Left hindlimb (tissue), 1 donor: ENCODE measurements at regions not wholly inside any gene's neighbourhood (a gene's known extent, or its start where the extent isn't known, plus 50 kb on each side); places are given as distances from the start of the nearest gene placed in this dataset.
"Not testable (repeated sequence)": the region's sequence is repeated elsewhere in the genome, so short reads cannot be mapped to it uniquely, and the experiment has no call there.

Experiments used
- DNase-seq: peaks from one replicate; pipeline ENCODE4 v3.0.0-alpha.2; 2018

DNA sequence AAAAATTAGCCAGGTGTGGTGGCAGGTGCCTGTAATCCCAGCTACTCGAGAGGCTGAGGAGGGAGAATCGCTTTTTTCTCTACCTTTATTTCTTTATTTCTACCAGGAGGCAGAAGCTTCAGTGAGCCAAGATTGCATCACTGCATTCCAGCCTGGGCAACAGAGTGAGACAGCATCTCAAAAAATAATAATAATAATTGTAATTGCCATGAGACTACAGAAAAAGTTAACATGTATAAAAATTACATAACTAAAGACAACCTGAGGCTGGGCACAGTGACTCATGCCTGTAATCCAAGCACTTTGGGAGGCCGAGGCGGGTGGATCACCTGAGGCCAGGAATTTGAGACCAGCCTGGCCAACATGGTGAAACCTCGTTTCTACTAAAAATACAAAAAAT, 181.5 kb downstream of the WSCD1 start:
- not testable (repeated sequence) for DNase-seq

DNA sequence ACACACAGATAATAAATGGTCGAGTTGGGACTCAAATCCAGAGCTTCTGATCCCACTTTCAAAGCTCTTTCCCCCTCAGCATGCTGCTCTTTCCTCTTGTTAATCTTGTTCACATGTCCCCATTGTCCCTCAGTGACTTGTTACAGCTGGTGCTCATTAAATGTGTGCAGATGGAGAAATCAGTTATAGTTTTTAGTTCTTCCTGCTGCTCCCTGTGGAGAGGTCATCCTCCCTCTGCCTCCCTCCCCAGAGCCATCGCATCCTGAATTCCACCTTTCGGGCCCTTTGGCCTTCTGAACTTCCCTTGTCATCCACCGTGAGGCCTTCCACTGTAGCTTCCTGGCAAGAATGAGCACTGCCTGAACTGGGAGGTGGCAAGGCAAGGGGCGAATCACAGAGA, 179.6 kb downstream of the WSCD1 start:
- DNase-seq: no peak

DNA sequence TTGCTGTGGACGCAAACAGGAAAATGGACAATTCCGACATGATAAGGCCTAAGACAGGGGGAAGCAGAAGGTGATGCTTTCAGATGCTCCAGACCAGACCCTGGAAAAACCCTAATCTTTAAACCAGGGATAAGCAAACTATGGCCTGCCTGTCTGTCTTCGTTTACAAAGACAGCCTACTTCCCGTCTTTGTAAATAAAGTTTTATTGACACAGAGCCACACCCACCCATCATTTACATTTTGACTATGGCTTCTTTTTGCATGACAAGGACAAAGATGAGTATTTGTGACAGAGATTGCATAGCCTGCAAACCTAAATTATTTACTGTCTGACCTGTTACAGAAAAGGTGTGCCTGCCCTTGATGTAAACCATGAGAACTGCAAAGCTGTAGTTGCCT, 177.9 kb downstream of the WSCD1 start:
- no peak for DNase-seq

DNA sequence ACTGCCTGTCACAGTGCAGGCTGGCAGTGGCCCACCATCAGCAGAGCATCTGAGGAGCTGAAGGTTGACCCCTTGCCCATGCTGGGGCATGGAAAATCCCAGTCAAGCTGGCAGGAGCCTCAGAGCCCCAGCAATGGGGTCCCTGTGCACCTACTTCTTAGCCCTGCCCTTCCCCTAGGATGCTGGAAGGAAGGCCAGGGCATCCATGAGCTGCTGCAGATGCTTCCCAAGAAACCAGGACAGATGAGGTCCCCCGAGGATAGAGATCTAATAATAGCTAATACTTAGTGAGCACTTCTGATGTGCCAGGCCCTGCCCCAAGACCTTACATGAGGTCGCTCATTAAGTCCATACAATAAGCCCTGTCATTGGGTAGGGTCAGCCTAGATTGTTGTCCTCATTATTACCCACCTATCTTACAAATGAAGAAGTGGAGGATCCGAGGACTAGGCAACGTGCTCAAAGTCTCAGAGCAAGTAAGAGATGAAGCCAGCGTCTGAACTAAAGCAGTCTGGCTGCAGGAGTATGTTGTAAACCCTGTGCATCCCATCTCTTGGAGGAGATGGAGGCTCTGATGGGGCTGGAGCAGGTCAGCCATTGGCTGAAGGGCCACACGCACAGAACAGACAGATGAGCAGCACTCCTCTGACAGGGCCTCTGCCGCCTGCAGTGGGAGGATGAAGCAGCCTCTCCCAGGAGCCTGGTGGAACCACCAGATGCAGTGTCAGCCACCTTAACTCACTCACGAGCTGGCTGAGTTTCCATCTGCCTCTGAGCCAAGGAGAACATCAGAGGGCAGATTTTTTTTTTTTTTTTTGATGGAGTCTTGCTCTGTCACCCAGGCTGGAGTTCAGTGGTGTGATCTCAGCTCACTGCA, 175.4 kb downstream of the WSCD1 start:
- DNase-seq: no peak

DNA sequence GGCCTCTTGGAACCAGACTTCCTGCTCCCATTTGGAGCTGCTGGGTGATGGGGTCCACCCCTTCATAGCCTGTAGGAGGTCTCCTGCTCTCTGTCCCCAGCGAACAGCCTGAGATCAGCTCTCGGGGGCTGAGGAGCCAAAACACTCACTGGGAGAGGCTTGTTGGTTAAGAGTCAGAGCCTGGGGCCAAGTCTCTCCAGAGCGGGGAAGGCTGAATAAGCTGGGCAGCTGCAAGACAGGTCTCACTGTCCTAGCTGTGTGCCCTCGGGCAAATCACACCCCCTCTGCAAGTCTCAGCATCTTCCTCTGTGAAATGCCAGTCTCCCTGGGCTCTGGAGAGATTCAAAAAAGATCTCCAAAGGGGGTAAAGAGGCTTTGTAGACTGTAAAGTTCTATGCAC, 174.6 kb downstream of the WSCD1 start:
- no peak for DNase-seq

DNA sequence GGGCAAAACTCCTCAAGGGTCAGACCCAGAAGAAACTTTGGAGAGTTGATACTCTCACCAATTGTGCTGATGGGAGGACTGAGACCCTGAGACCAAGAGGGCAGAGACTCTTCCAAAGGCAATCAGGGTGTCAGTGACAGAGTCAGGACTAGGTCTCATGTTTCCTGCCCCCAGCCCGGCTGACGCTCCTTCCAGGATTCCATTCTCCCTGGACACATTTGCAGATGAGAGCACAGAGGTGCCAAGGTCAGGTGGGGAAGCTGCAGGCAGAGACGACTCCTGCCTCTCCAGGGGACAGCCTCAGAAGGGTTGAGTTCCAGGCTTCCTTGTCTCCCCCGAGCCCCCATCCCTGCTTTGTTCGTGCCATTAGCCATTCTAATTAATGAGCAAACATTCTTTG, 174.1 kb downstream of the WSCD1 start:
- no peak for DNase-seq

DNA sequence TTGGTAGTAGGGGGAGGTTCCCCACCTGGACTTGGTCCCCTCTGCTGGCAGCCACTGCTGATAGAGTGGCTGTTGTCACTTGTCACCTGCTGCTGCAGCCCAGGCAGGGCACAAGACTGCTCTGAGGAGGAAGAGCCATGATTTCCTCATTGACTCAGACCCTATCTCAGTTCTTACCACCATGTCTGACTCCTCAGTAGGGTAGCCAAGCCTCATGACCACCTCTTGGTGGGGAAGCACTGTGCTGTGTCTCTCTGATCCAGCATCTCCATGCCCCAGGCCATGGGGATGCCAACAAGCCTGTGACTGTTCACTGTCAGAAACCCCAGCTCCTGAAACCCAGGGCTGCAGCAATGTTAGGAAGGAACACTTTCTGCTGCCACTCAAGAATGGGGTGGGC, 173.0 kb downstream of the WSCD1 start:
- no peak for DNase-seq

DNA sequence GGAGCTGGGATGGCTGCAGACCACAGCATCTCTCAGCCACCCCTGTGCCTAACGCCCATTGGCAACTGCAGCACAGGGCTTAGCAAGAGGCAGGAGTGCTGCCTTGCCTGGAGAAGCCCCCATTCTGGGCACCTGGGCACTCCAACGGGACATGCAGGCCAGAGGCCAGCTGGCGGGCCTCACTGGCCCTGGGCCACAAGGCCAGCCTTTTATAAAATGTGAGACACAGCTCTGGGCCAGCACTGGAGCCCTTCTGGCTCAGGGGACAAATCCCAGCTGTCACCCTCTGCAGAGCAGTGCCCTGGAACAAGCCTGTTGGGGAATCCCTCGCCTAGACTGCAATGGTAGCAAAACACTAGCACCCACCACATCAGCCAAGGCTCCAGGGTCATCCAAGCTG, 171.8 kb downstream of the WSCD1 start:
- no peak for DNase-seq

DNA sequence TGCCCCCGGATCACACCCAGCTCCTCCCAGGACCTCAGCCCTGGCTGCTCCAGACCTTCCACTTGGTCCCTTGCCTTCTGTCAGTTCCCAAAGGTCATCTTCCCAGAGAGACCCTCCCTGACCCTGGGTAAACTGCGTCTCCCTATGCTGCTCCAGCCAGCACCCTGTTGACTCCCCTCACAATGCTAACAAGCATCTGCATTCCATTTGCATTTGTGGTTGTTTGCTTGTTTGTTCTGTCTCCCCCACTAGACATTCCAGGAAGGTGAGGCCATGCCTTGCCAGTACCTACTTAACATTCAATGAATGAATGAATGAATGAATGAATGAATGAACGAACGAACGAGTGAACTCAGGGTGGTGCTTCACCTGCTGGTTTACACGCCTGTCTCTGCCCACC, 171.2 kb downstream of the WSCD1 start:
- no peak for DNase-seq

DNA sequence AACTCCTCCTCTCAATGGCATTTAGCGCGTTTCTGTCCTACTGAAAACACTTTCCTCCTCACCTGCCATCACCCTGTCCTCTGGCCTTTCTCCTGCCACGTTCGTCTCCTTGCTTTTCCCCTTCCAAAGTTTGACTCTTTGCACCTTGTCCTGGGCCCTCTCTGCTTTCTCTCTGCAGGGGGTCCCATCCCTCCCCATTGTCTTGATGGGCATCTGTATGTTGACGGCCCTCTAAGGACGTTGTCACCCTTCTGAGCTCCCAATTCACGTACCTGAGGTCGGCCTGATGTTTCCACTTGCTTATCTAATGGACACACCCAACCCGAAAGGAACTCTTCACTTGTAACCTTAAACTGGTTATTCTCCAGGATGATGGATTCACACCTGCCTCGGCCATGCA, 170.4 kb downstream of the WSCD1 start:
- no peak for DNase-seq

DNA sequence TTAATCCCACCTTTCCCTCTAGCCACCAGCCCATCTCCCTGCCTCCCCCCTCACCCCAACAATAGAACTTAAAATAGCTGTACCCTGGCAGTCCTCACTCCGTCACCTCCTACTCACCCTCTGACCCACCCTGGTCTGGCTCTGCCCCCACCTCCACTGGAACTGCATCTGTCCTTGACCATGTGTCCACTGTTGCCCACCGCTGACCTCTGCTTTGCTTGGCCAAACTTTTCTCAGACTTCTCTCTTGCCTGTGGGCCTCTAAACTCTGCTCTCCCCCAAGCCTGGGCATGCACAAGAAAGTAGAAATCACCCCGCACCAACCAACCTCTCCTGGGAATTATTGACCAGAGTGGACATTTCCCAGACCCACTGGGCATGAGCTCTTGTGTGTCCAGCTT, 169.8 kb downstream of the WSCD1 start:
- no peak for DNase-seq

DNA sequence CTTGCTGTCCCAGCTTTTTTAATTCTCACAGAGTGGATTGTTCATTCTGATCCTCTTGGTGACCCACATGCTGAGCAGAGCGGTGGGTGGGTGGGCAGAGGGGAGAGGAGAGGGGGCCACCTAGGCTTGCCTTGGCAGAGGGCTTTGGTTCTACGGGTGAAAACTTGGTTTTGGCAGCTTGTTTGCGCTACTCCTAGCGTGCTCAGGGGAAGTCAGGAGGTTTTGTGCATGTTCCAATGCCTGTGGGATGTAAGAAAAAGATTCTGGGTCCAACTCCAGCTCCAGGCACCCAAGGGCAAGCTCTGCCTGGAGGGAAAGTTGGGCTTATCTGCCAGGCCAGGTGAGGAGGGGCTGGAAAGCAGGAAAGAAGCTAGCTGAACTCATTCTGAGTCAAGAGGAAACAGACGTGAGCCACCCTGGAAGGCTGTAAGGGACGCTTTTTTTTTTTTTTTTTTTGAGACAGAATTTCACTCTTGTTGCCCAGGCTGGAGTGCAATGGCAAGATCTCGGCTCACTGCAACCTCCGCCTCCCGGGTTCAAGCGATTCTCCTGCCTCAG, 169.1 kb downstream of the WSCD1 start:
- DNase-seq: no peak

DNA sequence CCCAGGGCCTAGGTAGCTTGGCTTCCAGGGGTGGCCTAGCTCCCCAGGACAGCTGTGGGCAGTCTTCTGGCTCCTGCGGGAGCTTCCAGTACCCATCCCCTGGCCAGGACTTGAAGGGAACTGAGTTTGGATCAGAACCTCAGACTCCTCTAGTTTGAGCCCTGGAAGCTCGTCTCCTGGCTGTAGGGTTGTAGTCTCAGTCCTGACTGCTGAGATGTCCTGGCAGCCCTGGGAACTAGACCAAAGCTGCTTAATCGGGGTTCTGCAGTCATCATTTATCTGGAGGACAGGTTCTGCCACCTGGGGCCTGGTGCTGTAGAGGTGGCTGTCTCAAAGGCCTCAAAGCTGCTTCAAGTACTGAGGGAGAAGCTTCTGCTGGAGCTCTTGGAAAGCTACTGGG, 163.7 kb downstream of the WSCD1 start:
- no peak for DNase-seq

DNA sequence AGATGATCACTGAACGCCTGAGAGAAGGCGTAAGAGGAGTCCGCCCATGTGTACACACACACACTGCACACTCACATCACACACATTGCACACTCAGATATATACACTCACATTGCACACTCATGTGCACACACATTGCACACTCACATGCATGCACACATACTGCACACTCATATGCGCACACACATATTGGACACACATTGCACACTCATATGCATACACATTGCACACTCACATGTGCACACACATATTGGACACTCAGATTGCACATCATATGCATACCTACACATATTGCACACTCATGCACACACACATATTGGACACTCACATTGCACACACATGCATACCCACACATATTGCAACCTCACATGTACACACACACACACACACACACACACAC, 163.2 kb downstream of the WSCD1 start:
- DNase-seq: no peak

DNA sequence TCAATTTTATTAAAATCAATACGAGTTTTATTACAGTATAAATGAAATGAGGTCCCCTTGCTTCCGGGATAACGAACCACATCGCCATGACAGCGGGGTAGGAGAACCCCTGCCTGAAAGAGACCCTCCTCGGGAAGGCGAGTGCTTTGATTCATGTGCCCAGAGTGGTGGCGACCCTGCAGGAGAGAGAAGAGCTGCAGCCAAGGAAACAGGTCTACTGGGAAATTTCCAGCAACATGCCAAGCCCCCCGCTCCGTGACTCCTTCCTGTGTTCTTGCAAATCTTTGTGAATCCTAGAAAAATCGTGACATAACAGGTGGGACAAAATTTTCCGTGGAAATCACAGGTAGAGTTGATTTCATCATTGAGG, 162.5 kb downstream of the WSCD1 start:
- no peak for DNase-seq

DNA sequence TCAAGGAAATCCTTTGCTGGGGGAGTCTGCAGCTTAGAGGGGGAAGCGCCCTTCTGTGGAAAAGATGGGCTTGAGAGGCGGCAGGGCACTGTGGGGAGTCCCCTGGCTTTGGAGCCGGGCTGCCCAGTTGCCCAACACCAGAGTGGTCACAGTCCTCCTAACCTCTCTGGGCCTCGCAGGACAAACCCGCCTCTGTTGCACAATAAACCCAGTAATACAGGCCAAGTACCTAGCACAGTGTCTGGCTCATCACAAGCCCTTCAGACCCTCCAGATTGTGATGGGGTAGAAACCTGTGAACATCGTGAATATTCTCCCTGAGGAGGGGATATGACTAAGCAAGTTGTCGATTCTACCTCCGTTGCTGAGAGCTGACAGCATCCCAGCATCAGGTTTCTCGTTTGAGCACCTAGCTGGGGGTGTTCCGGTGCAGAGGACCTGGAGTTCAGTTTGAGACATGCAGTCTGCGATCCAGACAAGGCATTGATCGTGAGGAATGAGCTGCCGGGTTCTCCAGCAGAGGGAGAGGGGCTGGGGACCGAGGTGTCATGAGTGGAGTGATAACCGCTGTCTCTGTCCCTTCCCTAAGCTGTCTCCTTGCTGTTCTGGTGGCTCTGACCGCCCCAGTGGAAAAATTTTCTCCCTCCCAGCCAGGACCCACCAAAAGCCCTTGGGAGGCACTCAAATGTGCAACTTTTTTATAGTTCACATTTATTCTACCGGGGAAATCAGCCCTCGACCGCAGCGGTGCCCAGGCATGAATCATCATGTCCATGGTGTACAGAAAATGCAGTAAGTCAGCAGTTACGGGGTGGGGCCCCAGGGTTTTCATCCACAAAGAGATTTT, 161.9 kb downstream of the WSCD1 start:
- no peak for DNase-seq

DNA sequence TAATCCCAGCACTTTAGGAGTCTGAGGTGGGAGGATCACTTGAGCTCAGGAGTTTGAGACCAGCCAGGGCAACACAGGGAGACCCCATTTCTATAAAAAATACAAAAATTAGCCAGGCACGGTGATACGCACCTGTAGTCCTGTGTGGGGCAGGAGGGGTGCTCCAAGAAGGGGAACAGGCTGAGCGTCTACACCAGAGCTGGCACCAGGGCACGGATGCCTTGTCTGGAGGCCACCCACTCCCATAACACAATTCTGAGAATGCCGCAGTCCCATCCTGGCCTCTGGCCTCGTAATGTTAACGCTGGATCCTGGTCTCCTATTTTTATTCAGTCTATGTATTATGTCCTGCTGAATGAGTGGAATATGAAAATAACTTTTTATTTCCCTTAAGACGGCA, 161.3 kb downstream of the WSCD1 start:
- DNase-seq: no peak

DNA sequence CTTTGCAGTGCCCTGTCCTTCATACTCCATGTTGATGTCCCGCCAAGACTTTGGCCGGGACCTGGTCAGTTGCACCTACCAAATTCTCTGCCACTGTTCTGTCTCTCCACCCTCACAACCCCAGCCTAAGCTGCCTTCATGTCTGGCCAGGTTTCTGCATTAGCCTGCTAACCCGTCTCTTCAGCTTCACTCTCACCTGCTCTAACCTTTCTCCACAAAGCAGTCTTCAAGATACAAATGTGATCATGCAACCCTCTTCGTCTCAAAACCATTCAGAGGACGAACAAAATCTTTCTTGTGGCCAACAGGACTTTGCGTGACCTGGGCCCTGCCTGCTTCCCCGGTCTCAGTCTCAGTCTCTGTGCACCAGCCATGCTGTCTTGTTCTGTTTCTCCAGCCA, 148.2 kb downstream of the WSCD1 start:
- no peak for DNase-seq

DNA sequence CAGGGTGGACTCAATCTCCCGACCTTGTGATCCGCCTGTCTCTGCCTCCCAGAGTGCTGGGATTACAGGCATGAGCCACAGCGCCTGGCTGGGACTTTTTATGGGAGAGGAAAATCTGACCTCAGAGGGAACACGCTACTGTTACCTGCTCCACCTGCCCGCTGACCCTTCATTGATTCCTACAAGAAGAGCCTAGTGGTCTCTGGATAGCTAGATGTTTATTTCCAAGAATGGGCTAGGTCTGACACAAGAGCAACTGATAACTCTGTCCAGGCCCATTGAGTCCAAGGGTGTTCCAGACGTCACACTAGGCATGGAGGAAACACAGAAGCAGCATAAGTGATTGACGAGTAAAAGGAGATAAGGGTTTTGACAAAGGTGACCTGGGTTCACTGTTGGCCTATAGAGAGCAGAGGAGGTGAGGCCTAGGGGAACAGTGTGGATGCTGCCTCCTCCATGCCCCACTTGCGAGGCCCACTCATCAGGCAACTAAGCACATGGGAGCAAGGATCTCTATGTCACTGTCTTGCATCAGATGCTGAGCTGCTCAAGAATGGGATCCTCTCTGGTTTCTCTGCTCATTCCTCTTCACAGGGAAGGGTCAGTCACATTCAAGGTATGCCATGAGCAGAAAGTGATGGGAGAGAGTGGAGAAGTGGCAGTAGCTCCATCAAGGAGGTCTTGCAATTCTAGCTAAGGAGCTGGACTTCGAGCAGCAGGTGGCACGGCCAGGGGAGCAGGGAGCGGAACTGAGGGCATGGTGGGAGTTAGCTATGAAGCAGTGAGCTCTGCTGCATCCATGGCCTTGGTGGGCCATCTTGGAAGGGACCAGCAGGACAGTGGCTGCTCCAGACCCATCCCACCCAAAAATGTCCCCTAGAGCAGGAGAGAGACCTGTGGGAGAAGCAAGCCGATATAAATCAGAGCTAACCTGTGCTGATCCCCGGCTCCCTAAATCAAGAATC, 145.2 kb downstream of the WSCD1 start:
- no peak for DNase-seq

DNA sequence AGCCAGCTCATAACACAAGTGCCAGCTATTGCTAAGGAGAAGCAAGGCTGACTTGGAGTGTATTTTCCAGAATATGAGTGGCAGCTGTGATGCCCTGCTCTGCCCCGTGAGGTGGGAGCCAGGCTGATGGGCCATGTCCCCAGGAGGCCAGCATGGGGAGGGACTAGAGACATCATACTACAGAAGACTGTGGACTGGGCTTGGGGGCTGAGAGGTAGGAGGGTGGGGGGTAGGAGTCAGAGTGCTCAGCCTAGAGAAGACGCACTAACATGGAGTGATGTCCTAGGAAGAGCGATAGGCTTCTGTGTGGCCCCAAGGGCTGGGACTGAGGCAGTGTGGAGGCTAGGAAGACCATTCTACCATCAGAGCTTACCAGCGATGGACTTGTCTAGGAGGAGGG, 143.7 kb downstream of the WSCD1 start:
- no peak for DNase-seq

DNA sequence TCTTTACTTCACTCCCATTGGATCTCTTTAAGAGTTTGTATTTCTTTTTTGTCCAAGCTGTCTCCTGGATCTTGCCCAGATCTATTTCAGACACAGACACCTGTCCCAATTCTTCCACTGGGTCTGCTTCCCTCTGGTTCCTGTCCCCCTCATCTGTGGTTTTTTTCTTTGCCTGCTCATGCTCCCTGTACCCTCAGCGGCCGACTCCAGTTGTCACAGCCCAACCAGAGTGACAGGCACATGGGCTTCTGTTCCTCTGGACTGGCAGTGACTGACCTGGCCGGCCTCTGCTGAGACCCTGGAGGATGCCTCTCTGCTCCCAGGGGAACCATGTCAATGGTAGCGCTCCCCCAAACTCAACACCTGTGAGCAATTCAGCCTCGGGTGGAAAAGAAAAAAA, 142.6 kb downstream of the WSCD1 start:
- DNase-seq: no peak

DNA sequence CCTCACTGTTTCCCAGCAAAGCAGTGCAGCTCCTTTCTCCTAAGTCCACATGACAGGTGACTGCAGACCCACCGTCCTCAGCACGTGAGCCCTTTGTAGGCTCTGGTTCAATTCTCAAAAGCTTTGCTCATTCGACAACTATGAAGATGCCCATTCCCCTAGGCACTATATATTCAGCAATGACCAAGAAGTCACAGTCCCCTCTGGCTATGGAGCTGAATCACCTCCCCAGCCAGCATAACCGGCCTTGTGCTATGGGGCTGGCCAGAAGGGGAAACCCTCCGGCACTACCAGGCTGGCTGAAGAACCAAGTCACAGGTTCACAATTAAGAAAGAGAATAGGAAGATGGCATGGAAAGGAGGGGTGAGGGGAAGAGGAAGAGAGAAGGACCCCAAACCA, 139.7 kb downstream of the WSCD1 start:
- no peak for DNase-seq
